ENCODE measurements at regions not wholly inside any gene's neighbourhood (a gene's known extent, or its start where the extent isn't known, plus 50 kb on each side); places are given as distances from the start of the nearest gene placed in this dataset.
A peak's percentile ranks its signal among the peaks of the same experiment; 100 is the strongest.

- H3K4me3 ChIP-seq (ENCODE audit: low read depth in 1 of 3, low read length in 3 of 3): no peak overlapping the region
- no peak overlapping the region for H3K27ac ChIP-seq (ENCODE audit: low read depth in 1 of 3, low read length in 2 of 3)
- no peaks in the 10 kb centered on the region for H3K4me1 ChIP-seq (ENCODE audit: control insufficient read depth in 3 of 3, insufficient read depth in 2 of 3, low read depth in 1 of 3, low read length in 2 of 3)
- H3K9me3 ChIP-seq (ENCODE audit: control insufficient read depth in 2 of 2, insufficient read depth in 1 of 2, low read depth in 1 of 2, low read length in 1 of 2): no peaks in the 10 kb centered on the region
- WGBS, 3 donors: 90 to 93% (median 91%) methylated on average over 2 of the region's 2 CpGs
- no peaks in the 10 kb centered on the region for H3K27me3 ChIP-seq (ENCODE audit: control insufficient read depth in 3 of 3, insufficient read depth in 3 of 3, low read length in 3 of 3)
- H3K36me3 ChIP-seq (ENCODE audit: control insufficient read depth in 3 of 3, insufficient read depth in 2 of 3, low read depth in 1 of 3, low read length in 3 of 3): no peaks in the 10 kb centered on the region
- no peak for DNase-seq
- FAIRE-seq: no peak
Measured at GRCh38 chr1:87208080-87208479, 120.6 kb upstream of the LMO4 start.

- FAIRE-seq (no peak), DNase-seq (no peak)
Measured at GRCh38 chr1:87208931-87209330, 119.7 kb upstream of the LMO4 start.

GRCh38 chr1:87210151-87210550 is 118.5 kb upstream of the LMO4 start:
- H3K27me3 ChIP-seq (ENCODE audit: control insufficient read depth in 3 of 3, insufficient read depth in 3 of 3, low read length in 3 of 3): no peaks in the 10 kb centered on the region
- H3K4me1 ChIP-seq (ENCODE audit: control insufficient read depth in 3 of 3, insufficient read depth in 2 of 3, low read depth in 1 of 3, low read length in 2 of 3): no peaks in the 10 kb centered on the region
- DNase-seq (no peak), FAIRE-seq (no peak)
- H3K36me3 ChIP-seq (ENCODE audit: control insufficient read depth in 3 of 3, insufficient read depth in 2 of 3, low read depth in 1 of 3, low read length in 3 of 3): no peaks in the 10 kb centered on the region
- 81 to 94% (median 87%) methylated on average over 3 of the region's 3 CpGs for WGBS, 3 donors
- no peak overlapping the region for H3K27ac ChIP-seq (ENCODE audit: low read depth in 1 of 3, low read length in 2 of 3)
- no peaks in the 10 kb centered on the region for H3K9me3 ChIP-seq (ENCODE audit: control insufficient read depth in 2 of 2, insufficient read depth in 1 of 2, low read depth in 1 of 2, low read length in 1 of 2)
- H3K4me3 ChIP-seq (ENCODE audit: low read depth in 1 of 3, low read length in 3 of 3): no peak overlapping the region

More at GRCh38 chr1:87208931-87209330, 119.7 kb upstream of the LMO4 start:
- WGBS, 3 donors: 73 to 83% (median 75%) methylated on average over 4 of the region's 4 CpGs
- Histone ChIP-seq H3K4me1 (ENCODE audit: control insufficient read depth in 3 of 3, insufficient read depth in 2 of 3, low read depth in 1 of 3, low read length in 2 of 3) (no peaks in the 10 kb centered on the region), H3K27ac (ENCODE audit: low read depth in 1 of 3, low read length in 2 of 3) (no peak overlapping the region), H3K36me3 (ENCODE audit: control insufficient read depth in 3 of 3, insufficient read depth in 2 of 3, low read depth in 1 of 3, low read length in 3 of 3) (no peaks in the 10 kb centered on the region), H3K27me3 (ENCODE audit: control insufficient read depth in 3 of 3, insufficient read depth in 3 of 3, low read length in 3 of 3) (no peaks in the 10 kb centered on the region), H3K9me3 (ENCODE audit: control insufficient read depth in 2 of 2, insufficient read depth in 1 of 2, low read depth in 1 of 2, low read length in 1 of 2) (no peaks in the 10 kb centered on the region), H3K4me3 (ENCODE audit: low read depth in 1 of 3, low read length in 3 of 3) (no peak overlapping the region)

- H3K4me1 ChIP-seq (ENCODE audit: control insufficient read depth in 3 of 3, insufficient read depth in 2 of 3, low read depth in 1 of 3, low read length in 2 of 3): no peaks in the 10 kb centered on the region
- 76 to 87% (median 80%) methylated on average over 6 of the region's 6 CpGs for WGBS, 3 donors
- no peaks in the 10 kb centered on the region for H3K36me3 ChIP-seq (ENCODE audit: control insufficient read depth in 3 of 3, insufficient read depth in 2 of 3, low read depth in 1 of 3, low read length in 3 of 3)
- H3K27ac ChIP-seq (ENCODE audit: low read depth in 1 of 3, low read length in 2 of 3): no peak overlapping the region
- H3K4me3 ChIP-seq (ENCODE audit: low read depth in 1 of 3, low read length in 3 of 3): no peak overlapping the region
- DNase-seq: no peak
- no peak for FAIRE-seq
- no peaks in the 10 kb centered on the region for H3K27me3 ChIP-seq (ENCODE audit: control insufficient read depth in 3 of 3, insufficient read depth in 3 of 3, low read length in 3 of 3)
- peaks cover 0 to 11% of the 10 kb centered on the region in 2 donors for H3K9me3 ChIP-seq (ENCODE audit: control insufficient read depth in 2 of 2, insufficient read depth in 1 of 2, low read depth in 1 of 2, low read length in 1 of 2)
Measured at GRCh38 chr1:87212431-87213134, 116.1 kb upstream of the LMO4 start.

GRCh38 chr1:87213135-87213515 is 115.6 kb upstream of the LMO4 start:
- Histone ChIP-seq H3K36me3 (ENCODE audit: control insufficient read depth in 3 of 3, insufficient read depth in 2 of 3, low read depth in 1 of 3, low read length in 3 of 3) (no peaks in the 10 kb centered on the region), H3K27me3 (ENCODE audit: control insufficient read depth in 3 of 3, insufficient read depth in 3 of 3, low read length in 3 of 3) (no peaks in the 10 kb centered on the region), H3K27ac (ENCODE audit: low read depth in 1 of 3, low read length in 2 of 3) (no peak overlapping the region), H3K9me3 (ENCODE audit: control insufficient read depth in 2 of 2, insufficient read depth in 1 of 2, low read depth in 1 of 2, low read length in 1 of 2) (peaks cover 0 to 11% of the 10 kb centered on the region in 2 donors), H3K4me1 (ENCODE audit: control insufficient read depth in 3 of 3, insufficient read depth in 2 of 3, low read depth in 1 of 3, low read length in 2 of 3) (no peaks in the 10 kb centered on the region), H3K4me3 (ENCODE audit: low read depth in 1 of 3, low read length in 3 of 3) (no peak overlapping the region)
- FAIRE-seq (no peak), DNase-seq (no peak)
- WGBS, 3 donors: 88 to 96% (median 92%) methylated on average over 10 of the region's 10 CpGs

GRCh38 chr1:87215592-87215991 is 113.1 kb upstream of the LMO4 start:
- Histone ChIP-seq H3K27me3 (ENCODE audit: control insufficient read depth in 3 of 3, insufficient read depth in 3 of 3, low read length in 3 of 3) (no peaks in the 10 kb centered on the region), H3K27ac (ENCODE audit: low read depth in 1 of 3, low read length in 2 of 3) (no peak overlapping the region), H3K4me1 (ENCODE audit: control insufficient read depth in 3 of 3, insufficient read depth in 2 of 3, low read depth in 1 of 3, low read length in 2 of 3) (no peaks in the 10 kb centered on the region), H3K4me3 (ENCODE audit: low read depth in 1 of 3, low read length in 3 of 3) (no peak overlapping the region), H3K36me3 (ENCODE audit: control insufficient read depth in 3 of 3, insufficient read depth in 2 of 3, low read depth in 1 of 3, low read length in 3 of 3) (no peaks in the 10 kb centered on the region), H3K9me3 (ENCODE audit: control insufficient read depth in 2 of 2, insufficient read depth in 1 of 2, low read depth in 1 of 2, low read length in 1 of 2) (peaks cover 0 to 11% of the 10 kb centered on the region in 2 donors)
- FAIRE-seq (no peak), DNase-seq (no peak)
- 95% methylated on average over 1 of the region's 1 CpG for WGBS, 3 donors

- H3K27me3 ChIP-seq (ENCODE audit: control insufficient read depth in 3 of 3, insufficient read depth in 3 of 3, low read length in 3 of 3): no peaks in the 10 kb centered on the region
- H3K36me3 ChIP-seq (ENCODE audit: control insufficient read depth in 3 of 3, insufficient read depth in 2 of 3, low read depth in 1 of 3, low read length in 3 of 3): no peaks in the 10 kb centered on the region
- DNase-seq (no peak), FAIRE-seq (no peak)
- WGBS, 3 donors: 71 to 75% (median 73%) methylated on average over 2 of the region's 2 CpGs
- no peak overlapping the region for H3K27ac ChIP-seq (ENCODE audit: low read depth in 1 of 3, low read length in 2 of 3)
- H3K4me1 ChIP-seq (ENCODE audit: control insufficient read depth in 3 of 3, insufficient read depth in 2 of 3, low read depth in 1 of 3, low read length in 2 of 3): no peaks in the 10 kb centered on the region
- H3K4me3 ChIP-seq (ENCODE audit: low read depth in 1 of 3, low read length in 3 of 3): no peak overlapping the region
- H3K9me3 ChIP-seq (ENCODE audit: control insufficient read depth in 2 of 2, insufficient read depth in 1 of 2, low read depth in 1 of 2, low read length in 1 of 2): peaks cover 0 to 11% of the 10 kb centered on the region in 2 donors
Measured at GRCh38 chr1:87218618-87219017, 110.1 kb upstream of the LMO4 start.

GRCh38 chr1:87219141-87219540 is 109.5 kb upstream of the LMO4 start:
- WGBS, 3 donors: 70 to 76% (median 71%) methylated on average over 1 of the region's 1 CpG
- FAIRE-seq (no peak), DNase-seq (no peak)
- Histone ChIP-seq H3K9me3 (ENCODE audit: control insufficient read depth in 2 of 2, insufficient read depth in 1 of 2, low read depth in 1 of 2, low read length in 1 of 2) (peaks cover 0 to 11% of the 10 kb centered on the region in 2 donors), H3K36me3 (ENCODE audit: control insufficient read depth in 3 of 3, insufficient read depth in 2 of 3, low read depth in 1 of 3, low read length in 3 of 3) (no peaks in the 10 kb centered on the region), H3K4me3 (ENCODE audit: low read depth in 1 of 3, low read length in 3 of 3) (no peak overlapping the region), H3K4me1 (ENCODE audit: control insufficient read depth in 3 of 3, insufficient read depth in 2 of 3, low read depth in 1 of 3, low read length in 2 of 3) (no peaks in the 10 kb centered on the region), H3K27ac (ENCODE audit: low read depth in 1 of 3, low read length in 2 of 3) (no peak overlapping the region), H3K27me3 (ENCODE audit: control insufficient read depth in 3 of 3, insufficient read depth in 3 of 3, low read length in 3 of 3) (no peaks in the 10 kb centered on the region)

- no peaks in the 10 kb centered on the region for H3K36me3 ChIP-seq (ENCODE audit: control insufficient read depth in 3 of 3, insufficient read depth in 2 of 3, low read depth in 1 of 3, low read length in 3 of 3)
- H3K27ac ChIP-seq (ENCODE audit: low read depth in 1 of 3, low read length in 2 of 3): no peak overlapping the region
- no peaks in the 10 kb centered on the region for H3K4me1 ChIP-seq (ENCODE audit: control insufficient read depth in 3 of 3, insufficient read depth in 2 of 3, low read depth in 1 of 3, low read length in 2 of 3)
- WGBS, 3 donors: 50 to 64% (median 62%) methylated on average over 4 of the region's 4 CpGs
- DNase-seq (peak in 1 of 2 donors; percentile 24), FAIRE-seq (no peak)
- H3K9me3 ChIP-seq (ENCODE audit: control insufficient read depth in 2 of 2, insufficient read depth in 1 of 2, low read depth in 1 of 2, low read length in 1 of 2): peaks cover 0 to 11% of the 10 kb centered on the region in 2 donors
- no peaks in the 10 kb centered on the region for H3K27me3 ChIP-seq (ENCODE audit: control insufficient read depth in 3 of 3, insufficient read depth in 3 of 3, low read length in 3 of 3)
- no peak overlapping the region for H3K4me3 ChIP-seq (ENCODE audit: low read depth in 1 of 3, low read length in 3 of 3)
Measured at GRCh38 chr1:87219626-87220025, 109.1 kb upstream of the LMO4 start.

Data from small intestine (tissue), 7 donors.